ENCODE measurements at regions not wholly inside any gene's neighbourhood (a gene's known extent, or its start where the extent isn't known, plus 50 kb on each side); places are given as distances from the start of the nearest gene placed in this dataset.

- Mint-ChIP-seq H3K27me3 (ENCODE audit: low read depth) (no peaks in the 10 kb centered on the region), H3K4me3 (no peak overlapping the region), H3K9me3 (no peaks in the 10 kb centered on the region), H3K4me1 (ENCODE audit: low read depth) (peaks cover 1% of the 10 kb centered on the region), H3K36me3 (ENCODE audit: insufficient read depth) (no peaks in the 10 kb centered on the region)
- DNase-seq (no peak), ATAC-seq (no peak)
Measured at GRCh38 chr2:186201371-186201770, 284.7 kb upstream of the ZC3H15 start.

GRCh38 chr2:186205254-186205911 lies 280.7 kb upstream of the ZC3H15 start:
- ATAC-seq (no peak), DNase-seq (no peak)
- Mint-ChIP-seq H3K36me3 (ENCODE audit: insufficient read depth) (no peaks in the 10 kb centered on the region), H3K9me3 (no peaks in the 10 kb centered on the region), H3K4me1 (ENCODE audit: low read depth) (peaks cover 1% of the 10 kb centered on the region), H3K4me3 (no peak overlapping the region), H3K27me3 (ENCODE audit: low read depth) (no peaks in the 10 kb centered on the region)

DNA sequence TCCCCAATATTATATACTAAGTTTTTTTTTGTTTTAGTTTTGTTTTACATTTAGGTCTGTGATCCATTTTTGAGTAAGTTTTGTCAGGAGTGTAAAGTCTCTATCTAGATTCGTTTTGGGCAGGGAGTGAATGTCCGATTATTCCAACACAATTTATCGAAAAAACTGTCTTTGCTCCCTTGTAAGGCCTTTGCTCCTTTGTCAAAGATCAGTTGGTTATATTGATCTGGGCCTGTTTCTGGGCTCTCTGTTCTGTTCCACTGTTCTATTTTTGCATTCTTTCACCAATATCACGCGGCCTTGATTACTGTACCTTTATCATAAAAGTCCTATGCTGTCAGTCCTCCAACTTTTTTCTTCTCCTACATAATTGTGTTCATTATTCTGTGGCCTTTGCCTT lies 276.5 kb upstream of the ZC3H15 start:
- Mint-ChIP-seq H3K4me1 (ENCODE audit: low read depth) (peaks cover 1% of the 10 kb centered on the region), H3K4me3 (no peak overlapping the region), H3K9me3 (peaks cover 2% of the 10 kb centered on the region), H3K27me3 (ENCODE audit: low read depth) (no peaks in the 10 kb centered on the region), H3K36me3 (ENCODE audit: insufficient read depth) (peaks cover 3% of the 10 kb centered on the region)
- ATAC-seq (no peak), DNase-seq (no peak)

GRCh38 chr2:186220409-186220808 lies 265.7 kb upstream of the ZC3H15 start:
- DNase-seq (no peak), ATAC-seq (no peak)
- Mint-ChIP-seq H3K4me1 (ENCODE audit: low read depth) (no peaks in the 10 kb centered on the region), H3K36me3 (ENCODE audit: insufficient read depth) (peaks cover 5% of the 10 kb centered on the region), H3K9me3 (peaks cover 7% of the 10 kb centered on the region), H3K27me3 (ENCODE audit: low read depth) (no peaks in the 10 kb centered on the region), H3K4me3 (no peak overlapping the region)

DNA sequence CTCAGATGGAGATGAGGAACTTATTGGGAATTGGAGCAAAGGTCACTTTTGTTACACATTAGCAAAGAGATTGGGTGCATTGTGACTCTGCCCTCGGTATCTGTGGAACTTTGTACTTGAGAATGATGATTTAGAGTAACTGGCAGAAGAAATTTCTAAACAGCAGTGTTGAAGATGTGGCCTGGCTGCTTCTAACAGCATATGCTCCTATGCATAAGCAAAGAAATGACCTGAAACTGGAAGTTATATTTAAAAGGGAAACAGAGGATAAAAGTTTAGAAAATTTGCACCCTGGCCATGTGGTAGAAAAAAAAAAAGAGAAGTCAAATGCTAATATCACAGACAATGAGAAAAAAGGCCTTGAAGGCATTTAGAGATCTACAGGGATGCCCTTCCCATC lies 256.8 kb upstream of the ZC3H15 start:
- DNase-seq (no peak), ATAC-seq (no peak)
- Mint-ChIP-seq H3K36me3 (ENCODE audit: insufficient read depth) (peaks cover 23% of the 10 kb centered on the region), H3K4me3 (no peak overlapping the region), H3K4me1 (ENCODE audit: low read depth) (no peaks in the 10 kb centered on the region), H3K27me3 (ENCODE audit: low read depth) (no peaks in the 10 kb centered on the region), H3K9me3 (peaks cover 62% of the 10 kb centered on the region)

DNA sequence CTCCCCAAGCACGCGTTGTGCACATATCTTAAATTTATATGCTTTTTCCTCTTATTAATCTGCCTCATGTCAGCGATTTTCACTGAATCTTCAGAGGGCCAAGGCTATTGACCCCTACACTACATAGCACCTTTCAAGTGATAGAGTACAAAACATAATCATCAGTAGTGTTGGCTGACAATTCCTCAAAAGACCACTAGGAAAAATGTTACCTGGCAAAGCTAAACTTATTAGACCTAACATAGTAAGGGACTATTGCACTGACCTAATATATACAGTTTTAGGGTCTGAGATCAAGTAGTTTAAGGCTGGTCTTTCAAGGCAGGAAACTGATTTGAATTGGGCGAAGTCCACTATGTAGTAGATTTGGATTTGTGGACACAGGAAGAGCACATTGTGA lies 244.2 kb upstream of the ZC3H15 start:
- Mint-ChIP-seq H3K4me1 (ENCODE audit: low read depth) (no peaks in the 10 kb centered on the region), H3K36me3 (ENCODE audit: insufficient read depth) (no peaks in the 10 kb centered on the region), H3K27me3 (ENCODE audit: low read depth) (no peaks in the 10 kb centered on the region), H3K9me3 (peaks cover 3% of the 10 kb centered on the region), H3K4me3 (no peak overlapping the region)
- no peak for DNase-seq
- no peak for ATAC-seq

DNA sequence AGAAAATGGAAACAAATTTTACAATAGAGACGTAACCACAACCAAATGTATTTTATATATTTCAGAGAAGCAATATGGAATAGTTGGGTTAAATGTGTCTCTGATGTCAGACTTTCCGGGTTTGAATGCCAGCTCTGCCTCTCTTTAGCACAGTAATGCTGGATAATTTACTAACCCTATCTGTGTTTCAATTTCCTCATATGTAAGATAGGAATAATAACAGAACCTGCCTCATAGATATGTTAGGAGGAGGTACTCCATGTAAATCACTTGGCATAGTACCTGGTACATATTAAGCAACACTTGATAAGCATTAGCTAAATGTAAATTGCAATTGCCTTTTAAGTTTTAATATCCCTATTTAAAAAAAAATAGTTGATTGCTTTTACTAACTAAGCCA lies 231.3 kb upstream of the ZC3H15 start:
- no peak overlapping the region for H3K4me3 Mint-ChIP-seq

DNA sequence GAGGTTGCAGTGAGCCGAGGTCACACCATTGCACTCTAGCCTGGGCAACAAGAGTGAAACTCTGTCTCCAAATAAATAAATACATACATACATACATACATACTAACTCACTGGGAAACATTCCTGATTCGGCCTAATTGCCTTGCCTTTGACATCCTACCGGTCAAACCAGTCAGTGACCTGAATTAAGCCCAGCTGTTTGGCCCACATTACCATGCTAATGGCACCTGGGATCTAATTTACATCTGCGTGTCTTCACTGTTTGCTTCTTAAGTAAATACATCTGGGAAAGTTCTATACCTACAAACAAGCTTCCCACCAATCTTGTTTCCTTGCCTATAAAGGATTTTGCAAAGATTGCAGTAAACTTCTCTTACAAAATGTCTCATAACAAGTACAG lies 230.2 kb upstream of the ZC3H15 start:
- DNase-seq = no peak
- Mint-ChIP-seq H3K4me1 (ENCODE audit: low read depth) (no peaks in the 10 kb centered on the region), H3K27me3 (ENCODE audit: low read depth) (no peaks in the 10 kb centered on the region), H3K36me3 (ENCODE audit: insufficient read depth) (no peaks in the 10 kb centered on the region), H3K4me3 (no peak overlapping the region), H3K9me3 (no peaks in the 10 kb centered on the region)
- no peak for ATAC-seq

More for the DNA sequence above, 231.3 kb upstream of the ZC3H15 start:
- Mint-ChIP-seq H3K27me3 (ENCODE audit: low read depth) (no peaks in the 10 kb centered on the region), H3K4me1 (ENCODE audit: low read depth) (no peaks in the 10 kb centered on the region), H3K9me3 (no peaks in the 10 kb centered on the region), H3K36me3 (ENCODE audit: insufficient read depth) (no peaks in the 10 kb centered on the region)
- ATAC-seq (no peak), DNase-seq (no peak)

DNA sequence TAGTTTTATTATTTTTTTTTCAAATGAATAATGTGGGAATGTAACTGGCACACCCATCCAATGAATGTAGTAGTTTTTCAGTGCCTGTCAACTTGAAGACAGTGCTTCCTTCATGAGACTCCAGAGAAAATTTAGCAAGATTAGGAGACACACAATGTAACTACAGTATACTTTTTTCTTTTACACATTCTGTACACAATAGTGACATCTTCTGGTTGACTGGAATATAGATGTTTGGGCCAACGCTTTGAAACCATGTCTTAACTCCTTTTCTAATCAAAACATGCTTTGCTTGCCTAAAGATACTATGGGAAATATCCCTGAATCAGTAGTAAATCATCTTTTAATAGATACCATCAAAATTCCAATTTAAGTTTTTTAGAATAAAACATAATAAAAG lies 229.5 kb upstream of the ZC3H15 start:
- ATAC-seq = no peak
- Mint-ChIP-seq H3K27me3 (ENCODE audit: low read depth) (no peaks in the 10 kb centered on the region), H3K4me1 (ENCODE audit: low read depth) (no peaks in the 10 kb centered on the region), H3K36me3 (ENCODE audit: insufficient read depth) (no peaks in the 10 kb centered on the region), H3K4me3 (no peak overlapping the region), H3K9me3 (no peaks in the 10 kb centered on the region)
- DNase-seq = no peak

- Mint-ChIP-seq H3K27me3 (ENCODE audit: low read depth) (no peaks in the 10 kb centered on the region), H3K4me3 (no peak overlapping the region), H3K36me3 (ENCODE audit: insufficient read depth) (peaks cover 6% of the 10 kb centered on the region), H3K4me1 (ENCODE audit: low read depth) (no peaks in the 10 kb centered on the region), H3K9me3 (peaks cover 18% of the 10 kb centered on the region)
- DNase-seq (no peak), ATAC-seq (no peak)
Measured at GRCh38 chr2:186263673-186264250, 222.3 kb upstream of the ZC3H15 start.

DNA sequence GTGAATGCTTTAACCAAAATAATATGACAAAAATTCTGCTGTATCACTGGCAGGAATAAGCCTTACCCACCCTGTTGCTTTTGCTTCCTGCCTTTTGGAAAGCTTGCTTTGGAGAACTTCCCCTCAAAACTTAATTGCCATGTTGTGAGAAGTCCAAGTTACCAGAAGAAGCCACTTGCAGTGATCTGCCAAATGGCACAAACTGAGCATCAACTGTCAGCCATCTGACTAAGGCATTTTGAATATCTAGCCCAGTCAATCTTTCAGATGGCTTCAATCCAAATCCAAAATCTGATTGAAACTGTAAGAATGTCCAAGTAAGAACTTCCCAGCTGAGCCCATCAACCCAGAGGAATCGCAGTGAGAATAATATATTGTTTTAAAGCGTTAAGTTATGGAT lies 216.5 kb upstream of the ZC3H15 start:
- DNase-seq (no peak), ATAC-seq (no peak)
- no peaks in the 10 kb centered on the region for H3K4me1 Mint-ChIP-seq (ENCODE audit: low read depth)
- peaks cover 23% of the 10 kb centered on the region for H3K9me3 Mint-ChIP-seq
- H3K27me3 Mint-ChIP-seq (ENCODE audit: low read depth) = no peaks in the 10 kb centered on the region
- H3K36me3 Mint-ChIP-seq (ENCODE audit: insufficient read depth) = peaks cover 18% of the 10 kb centered on the region
- H3K4me3 Mint-ChIP-seq = no peak overlapping the region

DNA sequence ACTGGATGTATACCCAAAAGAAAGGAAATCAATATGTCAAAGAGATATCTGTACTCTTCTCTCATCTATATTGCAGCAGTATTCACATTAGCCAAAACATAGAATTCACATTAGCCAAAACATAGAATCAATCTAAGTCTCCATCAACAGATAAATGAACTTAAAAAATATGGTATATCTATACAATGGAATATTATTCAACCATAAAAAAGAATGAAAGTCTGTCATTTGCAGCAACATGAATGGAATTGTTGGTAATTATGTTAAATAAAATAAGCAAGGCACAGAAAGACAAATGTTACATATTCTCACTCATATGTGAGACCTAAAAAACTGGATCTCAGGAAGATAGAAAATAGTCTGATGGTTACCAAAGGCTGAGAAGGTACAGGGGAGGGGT lies 212.1 kb upstream of the ZC3H15 start:
- Mint-ChIP-seq H3K36me3 (ENCODE audit: insufficient read depth) (peaks cover 17% of the 10 kb centered on the region), H3K4me1 (ENCODE audit: low read depth) (no peaks in the 10 kb centered on the region), H3K27me3 (ENCODE audit: low read depth) (no peaks in the 10 kb centered on the region), H3K4me3 (no peak overlapping the region), H3K9me3 (peaks cover 18% of the 10 kb centered on the region)
- DNase-seq = no peak
- ATAC-seq = no peak

DNA sequence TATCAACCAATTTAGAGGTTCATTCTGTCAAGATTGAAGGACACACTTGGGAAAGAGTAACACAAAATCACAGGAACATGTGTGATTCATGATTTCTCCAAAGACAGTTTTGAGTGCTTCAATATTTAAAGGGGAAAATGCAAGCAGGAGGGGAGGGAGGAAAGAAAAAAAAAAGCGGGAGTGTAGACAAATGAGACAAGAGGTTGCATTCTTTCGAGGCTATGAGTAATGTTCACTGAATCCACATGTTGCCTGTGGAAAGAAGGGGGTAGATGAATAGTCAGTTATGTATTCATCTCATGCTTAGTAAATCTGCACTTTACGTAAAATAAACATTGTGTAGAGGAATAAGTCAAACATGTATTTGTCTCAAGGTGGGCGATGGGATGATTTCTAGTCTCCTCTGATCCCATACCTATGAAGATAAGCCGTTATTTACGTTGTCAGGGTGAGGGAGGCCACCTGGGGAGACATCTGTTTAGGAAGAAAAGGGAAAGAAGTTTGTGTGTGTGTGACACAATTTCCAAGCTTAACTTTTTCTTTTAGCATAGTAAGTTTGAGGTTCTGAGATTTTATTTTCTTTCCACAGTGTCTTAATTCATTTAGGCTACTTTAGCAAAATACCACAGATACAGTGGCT lies 211.0 kb upstream of the ZC3H15 start:
- Mint-ChIP-seq H3K4me1 (ENCODE audit: low read depth) (no peaks in the 10 kb centered on the region), H3K9me3 (peaks cover 16% of the 10 kb centered on the region)
- no peak for ATAC-seq

DNA sequence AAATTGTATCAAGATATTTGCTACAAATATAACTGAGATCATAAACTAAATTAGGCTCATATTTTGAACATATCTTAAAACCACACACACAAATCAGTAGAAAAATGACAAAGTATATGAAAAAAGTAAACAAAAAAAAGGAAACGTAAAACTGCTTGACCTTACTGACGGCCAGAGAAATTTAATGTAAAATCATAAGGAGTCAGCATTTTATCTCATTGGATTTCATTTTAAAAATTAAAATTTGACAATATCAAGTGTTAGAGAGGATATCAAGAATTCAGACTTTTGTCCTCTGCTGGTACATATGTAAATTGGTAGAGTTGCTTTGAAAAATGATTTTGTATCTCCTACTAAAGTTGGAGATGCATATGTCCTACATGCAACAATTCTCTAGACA lies 209.2 kb upstream of the ZC3H15 start:
- Mint-ChIP-seq H3K36me3 (ENCODE audit: insufficient read depth) (peaks cover 12% of the 10 kb centered on the region), H3K9me3 (peaks cover 26% of the 10 kb centered on the region), H3K4me1 (ENCODE audit: low read depth) (no peaks in the 10 kb centered on the region), H3K27me3 (ENCODE audit: low read depth) (no peaks in the 10 kb centered on the region), H3K4me3 (no peak overlapping the region)
- ATAC-seq (no peak), DNase-seq (no peak)

More for the DNA sequence above, 211.0 kb upstream of the ZC3H15 start:
- no peaks in the 10 kb centered on the region for H3K27me3 Mint-ChIP-seq (ENCODE audit: low read depth)
- no peak overlapping the region for H3K4me3 Mint-ChIP-seq
- peaks cover 15% of the 10 kb centered on the region for H3K36me3 Mint-ChIP-seq (ENCODE audit: insufficient read depth)
- no peak for DNase-seq

DNA sequence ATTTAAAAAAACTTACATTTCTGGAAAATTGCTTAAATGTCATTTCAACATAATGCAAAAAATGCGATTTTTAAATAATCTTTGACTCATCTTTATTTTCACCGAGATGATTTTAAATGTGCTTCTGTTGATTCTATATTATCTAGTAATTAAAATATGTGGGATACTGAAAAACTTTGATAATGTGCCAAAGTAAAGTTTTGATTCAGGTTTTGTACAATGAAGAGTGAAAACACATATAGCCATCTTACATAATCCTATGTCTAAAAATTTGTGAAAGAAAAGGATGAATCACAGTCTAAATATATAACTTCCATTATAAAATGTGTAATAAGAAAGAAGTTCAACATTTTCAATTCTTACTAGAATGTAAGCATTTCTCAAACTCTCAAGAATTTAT lies 204.3 kb upstream of the ZC3H15 start:
- no peaks in the 10 kb centered on the region for H3K4me1 Mint-ChIP-seq (ENCODE audit: low read depth)
- H3K36me3 Mint-ChIP-seq (ENCODE audit: insufficient read depth) = peaks cover 2% of the 10 kb centered on the region
- H3K4me3 Mint-ChIP-seq = no peak overlapping the region
- H3K9me3 Mint-ChIP-seq = peaks cover 14% of the 10 kb centered on the region
- no peak for ATAC-seq
- no peak for DNase-seq
- H3K27me3 Mint-ChIP-seq (ENCODE audit: low read depth) = no peaks in the 10 kb centered on the region
